KG1 (cell line): ENCODE measurements at regions not wholly inside any gene's neighbourhood (a gene's known extent, or its start where the extent isn't known, plus 50 kb on each side); places are given as distances from the start of the nearest gene placed in this dataset.

Experiments
- DNase-seq: peaks from one replicate; lab custom pipeline; 2025; lab: John Stamatoyannopoulos, UW

GRCh38 chrY:15650056-15650455, 1125.7 kb downstream of the NLGN4Y start:
- DNase-seq: no peak

- DNase-seq: no peak
Observed at GRCh38 chrY:15688531-15688930, 1164.2 kb downstream of the NLGN4Y start.

- no peak for DNase-seq
Observed at GRCh38 chrY:15689994-15690393, 1165.7 kb downstream of the NLGN4Y start.

GRCh38 chrY:15702131-15702530, 1177.8 kb downstream of the NLGN4Y start:
- no peak for DNase-seq

- no peak for DNase-seq
Observed at GRCh38 chrY:15704906-15705305, 1180.6 kb downstream of the NLGN4Y start.

GRCh38 chrY:15749533-15750433, 1225.5 kb downstream of the NLGN4Y start:
- no peak for DNase-seq

- DNase-seq: no peak
Observed at GRCh38 chrY:15751001-15751400, 1226.7 kb downstream of the NLGN4Y start.

GRCh38 chrY:15756266-15756665, 1231.9 kb downstream of the NLGN4Y start:
- no peak for DNase-seq

- DNase-seq: no peak
Observed at GRCh38 chrY:15773579-15773978, 1249.2 kb downstream of the NLGN4Y start.

- DNase-seq: no peak
Observed at GRCh38 chrY:15775880-15776279, 1251.6 kb downstream of the NLGN4Y start.

GRCh38 chrY:15779891-15780290, 1255.6 kb downstream of the NLGN4Y start:
- DNase-seq: no peak

- no peak for DNase-seq
Observed at GRCh38 chrY:15800021-15800420, 1275.7 kb downstream of the NLGN4Y start.

GRCh38 chrY:15805985-15806384, 1281.7 kb downstream of the NLGN4Y start:
- no peak for DNase-seq

- no peak for DNase-seq
Observed at GRCh38 chrY:15814241-15814640, 1289.9 kb downstream of the NLGN4Y start.
